Tongue (tissue), 1 donor: ENCODE measurements at regions not wholly inside any gene's neighbourhood (a gene's known extent, or its start where the extent isn't known, plus 50 kb on each side); places are given as distances from the start of the nearest gene placed in this dataset.

ENCODE experiments used
- DNase-seq: peaks from one replicate; pipeline ENCODE4 v3.0.0-alpha.2; 2015

DNA sequence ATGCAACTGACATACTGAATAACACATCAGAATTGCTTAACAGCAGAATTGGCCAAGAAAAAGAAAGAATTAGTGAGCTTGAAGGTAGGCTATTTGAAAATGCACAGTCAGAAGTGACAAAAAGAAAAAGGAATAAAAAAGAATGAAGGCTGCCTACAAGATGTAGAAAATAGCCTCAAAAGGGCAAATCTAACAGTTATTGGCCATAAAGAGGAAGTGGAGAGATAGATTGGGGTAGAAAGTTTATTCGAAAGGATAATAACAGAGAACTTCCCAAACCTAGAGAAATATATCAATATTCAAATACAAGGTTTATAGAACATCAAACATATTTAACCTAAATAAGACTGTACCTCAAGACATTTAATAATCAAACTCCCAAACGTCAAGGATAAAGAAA is 67.5 kb downstream of the ATP6V1G3 start:
- no peak for DNase-seq

DNA sequence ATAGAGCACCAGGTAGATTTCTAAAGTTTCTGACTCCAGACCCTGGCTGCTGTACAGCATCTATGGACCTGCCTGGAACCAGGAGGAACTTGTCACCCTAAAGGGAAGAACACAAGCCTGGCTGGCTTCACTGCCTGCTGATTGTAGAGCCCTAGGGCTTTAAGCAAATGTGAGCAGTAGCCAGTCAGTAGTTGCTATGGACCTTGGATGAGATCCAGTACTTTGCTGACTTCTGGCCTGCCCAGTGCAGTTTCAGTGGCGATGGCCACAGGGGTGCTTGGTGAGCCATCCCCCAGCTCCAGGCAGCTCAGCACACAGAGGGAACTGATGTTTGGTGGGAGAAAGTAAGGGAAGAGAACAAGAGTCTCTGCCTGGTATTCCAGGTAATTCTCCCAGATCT is 68.4 kb downstream of the ATP6V1G3 start:
- no peak for DNase-seq

DNA sequence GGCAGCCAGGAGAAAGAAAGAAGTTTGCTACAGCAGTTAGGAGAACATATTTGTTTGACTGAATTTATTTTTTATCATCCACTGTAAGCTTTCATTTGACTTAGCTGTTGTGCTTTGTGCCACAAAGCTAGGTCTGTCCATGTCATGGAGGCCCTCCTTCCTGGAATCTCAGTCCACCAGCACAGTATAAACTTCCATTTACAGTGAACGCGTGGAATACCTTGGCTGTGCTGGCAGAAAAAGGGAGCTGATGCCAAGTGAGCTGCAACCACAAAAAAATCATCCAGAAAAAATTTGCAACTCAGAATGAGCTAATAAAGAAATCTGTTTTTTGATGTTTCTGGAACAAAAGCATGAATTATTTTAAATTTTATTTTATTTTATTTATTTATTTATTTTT is 72.6 kb downstream of the ATP6V1G3 start:
- DNase-seq: no peak

DNA sequence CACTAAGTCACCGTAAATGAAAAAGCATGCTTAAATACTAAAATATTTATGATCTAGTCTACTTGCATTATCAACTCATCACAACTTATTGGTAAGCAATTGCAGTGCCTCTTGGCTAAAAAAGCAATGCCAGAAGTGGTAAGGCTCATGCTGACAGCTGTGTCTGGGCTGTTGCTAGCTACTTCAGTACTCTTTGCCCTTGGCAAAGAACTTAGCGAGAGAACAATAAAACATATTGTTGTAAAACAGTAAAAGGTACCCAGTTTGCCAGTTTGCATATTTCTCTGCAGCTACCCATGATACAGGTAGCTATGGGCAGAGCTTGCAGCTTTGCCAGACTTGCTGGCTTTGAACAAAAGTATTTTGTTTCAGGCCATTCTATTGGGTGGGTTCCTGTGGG is 73.1 kb downstream of the ATP6V1G3 start:
- peak; percentile 23 for DNase-seq

DNA sequence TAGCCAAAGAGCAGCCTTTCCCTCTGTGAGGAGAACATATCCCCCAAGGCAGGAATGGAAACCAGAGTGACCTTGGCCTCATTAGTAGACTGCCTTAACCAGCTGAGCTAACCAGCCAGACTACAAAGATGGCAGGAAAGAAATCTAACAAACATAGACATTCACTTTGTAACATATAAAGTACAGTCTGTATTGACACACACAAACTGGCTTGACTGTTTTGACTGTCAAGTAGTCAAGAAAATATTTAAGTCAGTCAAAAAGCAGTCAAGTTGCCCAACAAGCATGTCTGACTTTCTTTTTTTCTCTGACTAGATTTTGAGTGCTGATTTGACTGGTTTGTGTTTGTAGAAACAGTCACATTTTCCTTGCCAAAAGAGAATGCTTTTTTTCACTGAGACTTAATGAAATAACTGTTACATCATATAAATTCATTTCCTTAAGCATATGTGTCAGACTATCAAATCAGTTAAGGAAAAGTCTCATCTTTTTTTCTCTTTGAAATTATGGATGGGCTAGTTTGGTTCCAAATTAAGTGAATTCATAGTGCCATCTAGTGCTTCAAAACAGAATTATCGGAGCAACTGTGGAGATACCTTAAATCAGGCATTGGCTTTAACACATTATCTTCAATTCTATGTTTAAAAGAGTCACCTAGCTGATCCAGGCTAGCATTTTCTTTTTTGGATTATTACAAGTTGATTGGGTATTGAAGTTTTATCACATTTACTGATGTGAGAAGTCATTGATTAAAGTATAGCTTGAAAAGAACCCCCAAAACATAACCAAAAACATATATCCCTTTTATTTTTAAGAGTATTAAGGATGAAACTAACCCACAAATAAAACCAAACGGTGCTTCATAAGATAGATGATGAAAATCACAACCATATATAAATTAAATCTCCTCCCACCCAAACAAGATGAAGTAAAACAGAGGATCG is 75.0 kb downstream of the ATP6V1G3 start:
- peak; percentile 77 for DNase-seq

DNA sequence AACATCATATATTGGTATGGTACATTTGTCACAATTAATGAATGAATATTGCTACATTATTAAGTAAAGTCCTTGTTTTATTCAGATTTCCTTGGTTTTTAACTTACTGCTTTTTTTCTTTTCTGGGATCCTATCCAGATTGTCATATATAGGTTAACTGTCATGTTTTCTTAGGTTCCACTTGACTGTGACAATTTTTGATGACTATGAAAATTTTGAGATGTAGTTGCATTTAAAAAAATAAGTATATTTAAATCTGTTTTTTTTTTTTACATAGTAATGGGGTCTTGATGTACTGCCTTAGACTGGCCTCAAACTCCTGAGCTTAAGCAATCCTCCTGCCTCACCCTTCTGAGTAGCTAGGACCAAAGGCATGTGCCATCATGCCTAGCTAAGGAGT is 76.8 kb downstream of the ATP6V1G3 start:
- DNase-seq: no peak

DNA sequence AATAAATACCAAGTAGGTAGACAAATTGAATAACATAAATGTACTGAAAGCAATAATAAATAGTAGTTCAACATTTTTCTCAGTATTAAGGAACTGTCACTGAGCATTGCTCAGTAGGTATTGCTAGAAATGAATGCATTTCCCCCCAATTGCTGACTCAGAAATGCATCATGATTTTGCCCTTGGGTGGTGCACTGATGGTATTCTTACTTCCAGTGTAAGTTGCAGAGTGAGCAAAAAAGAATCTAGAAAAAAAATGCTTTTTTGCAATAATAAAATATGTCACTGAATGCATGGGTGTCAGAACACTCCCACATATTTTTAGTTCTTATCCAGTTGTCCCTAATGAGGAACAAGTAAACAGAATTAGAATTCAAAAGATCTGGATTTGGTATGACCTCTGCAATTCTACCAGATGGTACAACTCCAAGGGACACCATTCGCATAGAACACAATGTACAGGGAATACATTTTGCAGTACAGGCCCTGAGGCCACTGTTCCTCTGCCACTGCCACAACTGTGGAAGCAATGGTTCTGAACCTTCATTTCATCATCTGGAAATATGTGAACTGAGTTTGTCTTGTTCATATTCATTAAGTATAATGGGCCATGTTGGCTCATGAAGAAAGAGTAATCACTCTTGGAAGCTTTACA is 78.0 kb downstream of the ATP6V1G3 start:
- DNase-seq: no peak

DNA sequence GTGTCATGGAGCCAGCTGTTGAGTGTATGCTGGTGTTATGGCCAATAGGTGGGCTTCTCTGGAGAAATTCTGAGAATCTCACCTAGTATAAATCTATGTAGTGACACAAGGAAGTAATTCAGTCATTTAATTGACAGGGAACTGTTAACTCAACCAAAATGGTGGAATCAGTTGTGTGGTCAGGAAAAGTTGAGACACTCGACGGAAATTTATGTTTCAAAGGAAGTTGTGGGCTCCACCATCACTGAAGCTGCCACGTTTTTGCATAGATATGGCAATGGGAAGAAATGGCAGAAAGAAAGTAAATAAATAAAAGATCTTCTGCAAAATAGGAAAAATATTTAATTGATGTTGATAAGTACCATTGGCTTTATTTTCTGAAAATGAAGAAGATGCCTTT is 84.5 kb downstream of the ATP6V1G3 start:
- no peak for DNase-seq

DNA sequence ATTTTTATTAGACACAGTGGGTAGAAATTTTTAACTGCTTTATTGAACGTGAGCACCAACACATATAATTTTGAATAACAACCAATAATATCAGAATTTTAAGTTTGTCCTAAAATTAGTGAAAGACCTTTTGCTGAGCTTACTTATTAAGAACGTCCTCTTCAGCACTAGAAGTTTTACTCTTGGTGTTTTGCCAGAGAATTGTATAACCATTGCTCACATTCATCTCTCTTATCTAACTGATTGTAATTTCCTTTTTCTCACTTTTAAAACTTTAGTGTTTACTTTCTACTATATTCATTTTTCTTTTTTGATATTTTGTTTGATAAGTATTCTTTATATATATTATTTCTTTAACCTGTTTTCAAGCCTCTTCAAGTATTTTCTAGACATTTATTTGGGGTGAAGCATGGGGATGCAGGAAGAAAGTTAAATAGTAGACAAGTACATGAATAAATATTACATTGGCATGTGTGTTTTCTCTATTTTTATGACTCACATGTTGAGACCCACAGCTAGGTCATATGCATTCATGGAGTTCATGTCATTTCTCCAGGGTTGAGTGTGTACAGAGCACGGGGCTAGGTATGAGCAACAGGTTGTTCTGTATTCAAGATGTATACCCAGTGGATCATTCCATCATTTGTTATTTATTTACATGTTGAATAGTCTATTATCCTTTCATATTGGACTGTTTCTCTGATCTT is 90.6 kb downstream of the ATP6V1G3 start:
- no peak for DNase-seq

DNA sequence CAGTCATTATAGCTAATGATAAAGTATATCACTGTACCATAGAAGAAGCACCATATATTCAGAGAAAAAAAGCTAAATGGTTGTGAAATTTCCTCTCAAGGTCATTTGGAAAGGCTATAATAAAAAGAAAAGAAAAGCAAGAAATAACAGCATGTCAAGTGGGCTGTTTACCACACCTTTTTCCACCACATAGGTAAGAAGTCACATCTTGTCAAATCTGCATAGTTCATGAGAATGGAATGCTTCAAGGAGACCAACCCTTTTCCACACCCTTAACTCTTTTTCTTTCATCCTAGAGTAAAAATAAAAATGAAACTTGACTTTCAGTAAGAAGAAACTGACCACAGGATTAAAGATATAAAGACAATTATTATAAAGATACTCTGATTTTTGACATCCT is 91.2 kb downstream of the ATP6V1G3 start:
- no peak for DNase-seq

DNA sequence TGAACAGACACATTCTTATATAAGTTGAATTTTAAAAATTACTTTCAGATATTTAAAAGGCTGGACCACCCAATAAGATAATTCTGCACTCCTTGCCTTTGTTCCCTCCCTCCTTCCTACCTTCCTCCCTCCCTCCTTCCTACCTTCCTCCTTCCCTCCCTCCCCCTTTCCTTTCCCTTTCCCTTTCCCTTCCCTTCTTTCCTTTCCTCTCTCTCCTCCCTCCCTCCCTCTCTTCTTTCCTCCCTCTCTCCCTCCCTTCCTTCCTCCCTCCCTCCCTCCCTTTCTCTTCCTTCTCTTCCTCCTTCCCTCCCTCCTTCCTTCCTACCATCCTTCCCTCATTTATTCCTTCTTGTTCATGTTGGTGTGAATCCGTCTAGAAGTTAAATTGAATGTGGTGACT is 93.0 kb downstream of the ATP6V1G3 start:
- DNase-seq: no peak

DNA sequence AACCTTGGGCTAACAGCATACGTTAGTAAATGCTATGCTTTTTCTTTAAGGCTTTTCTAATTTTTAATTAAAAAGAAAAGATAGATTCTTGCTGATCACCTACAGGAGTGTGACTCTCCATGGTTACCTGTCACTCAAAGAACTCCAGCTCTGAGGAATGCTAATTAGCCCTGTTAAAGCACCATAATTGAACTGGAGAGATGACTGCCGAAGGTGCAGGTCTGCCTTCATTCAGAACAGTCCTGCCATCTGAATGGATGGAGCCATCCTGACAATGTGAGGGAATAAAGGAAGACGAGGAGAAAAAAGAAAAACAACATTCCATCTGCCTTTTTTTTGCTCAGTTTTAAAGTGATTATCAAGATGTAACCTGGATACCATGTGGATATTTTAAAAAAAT is 94.6 kb downstream of the ATP6V1G3 start:
- no peak for DNase-seq

DNA sequence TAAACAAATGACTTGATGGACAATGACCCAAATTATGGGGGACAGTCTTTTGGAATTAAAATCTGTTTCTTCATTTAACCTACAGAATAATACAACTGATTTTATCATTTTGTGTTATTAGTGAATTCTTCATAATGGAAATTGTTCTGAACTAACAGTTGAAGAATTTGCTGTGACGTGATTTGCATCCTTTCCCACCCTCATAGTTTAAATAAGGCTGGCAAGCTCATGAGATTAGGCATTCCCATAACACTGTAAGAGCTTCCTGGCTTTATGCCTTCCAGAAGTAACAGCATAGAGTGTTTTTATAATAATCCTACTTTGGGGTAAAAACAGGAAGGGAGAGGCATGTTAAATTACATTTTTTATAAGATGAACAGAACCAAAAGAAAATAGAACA is 95.7 kb downstream of the ATP6V1G3 start:
- no peak for DNase-seq

DNA sequence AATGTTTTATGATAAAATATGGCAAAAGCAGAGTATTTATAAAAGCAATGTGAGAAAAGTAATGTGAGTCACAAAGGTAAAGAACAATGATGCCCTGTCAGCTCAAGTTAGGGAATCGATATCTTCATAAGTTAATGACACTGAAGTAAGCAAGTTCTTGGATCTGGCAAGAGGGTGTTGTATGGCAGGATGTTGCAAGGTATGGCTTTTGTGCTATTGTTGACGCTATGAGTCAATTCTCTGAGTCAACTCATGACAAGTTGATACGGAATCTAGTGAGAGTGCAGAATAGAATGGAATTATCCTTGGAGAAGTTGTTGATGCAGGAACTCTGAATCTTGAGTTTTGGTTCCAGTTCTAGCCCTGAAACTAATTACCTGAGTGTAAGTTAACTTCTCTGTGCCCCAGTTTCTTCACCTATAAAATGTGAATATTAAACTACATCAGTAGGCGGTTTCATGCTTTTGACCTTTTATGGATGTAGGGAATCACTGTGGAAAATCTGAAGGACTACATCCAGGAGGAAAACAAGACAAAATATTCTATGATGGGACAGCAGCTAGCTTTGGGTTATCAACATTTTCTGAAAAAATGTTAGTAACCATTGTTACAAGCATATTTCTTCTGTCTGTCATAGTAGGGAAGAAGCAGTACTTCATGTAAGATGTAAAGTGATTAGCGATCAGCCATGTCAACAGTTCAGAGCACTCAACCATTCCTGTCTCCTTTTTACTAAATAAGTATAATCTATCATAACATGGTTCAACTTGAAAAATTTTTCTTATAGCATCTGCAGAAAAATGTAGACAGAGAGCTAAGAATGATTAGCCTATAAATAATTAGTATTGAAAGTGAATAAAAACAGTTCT is 96.9 kb downstream of the ATP6V1G3 start:
- DNase-seq: no peak

DNA sequence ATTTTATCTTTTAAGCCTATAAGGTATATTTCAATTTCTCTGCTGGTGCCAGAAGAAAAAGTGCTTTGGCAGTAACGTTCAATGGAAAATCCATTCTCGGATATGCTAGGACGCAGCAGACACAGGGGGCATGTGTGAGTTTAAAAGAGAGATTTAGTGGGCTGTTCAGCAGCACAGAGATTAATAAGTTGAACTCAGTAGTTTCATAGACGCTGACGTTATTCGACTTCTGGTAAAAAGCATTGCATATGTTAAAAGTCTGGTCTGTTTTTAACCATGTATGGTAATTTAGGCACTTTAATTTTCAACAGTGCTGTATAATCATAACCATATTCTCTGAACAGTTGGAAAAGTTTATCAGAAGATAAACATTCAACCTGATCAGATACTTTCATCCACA is 99.6 kb downstream of the ATP6V1G3 start:
- DNase-seq: no peak

DNA sequence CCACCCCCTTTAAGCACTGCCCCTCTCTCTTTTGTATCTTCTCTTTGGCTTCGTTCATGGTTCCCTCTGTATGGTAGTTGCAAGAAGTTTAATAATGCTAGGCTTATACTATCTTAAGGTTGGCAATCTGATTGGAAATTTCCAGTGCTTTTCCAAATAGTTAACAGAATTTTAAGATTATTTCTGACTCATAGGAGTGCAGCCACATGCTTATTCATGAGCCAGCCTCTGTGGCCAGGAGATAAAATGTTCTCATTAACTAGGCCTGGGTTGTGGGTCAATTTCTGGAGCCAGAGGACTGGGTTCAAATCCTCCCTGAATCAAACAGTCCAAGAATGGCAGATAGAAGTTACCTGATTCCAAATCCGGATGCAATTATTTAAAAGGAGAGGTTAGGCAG is 103.1 kb downstream of the ATP6V1G3 start:
- DNase-seq: no peak

DNA sequence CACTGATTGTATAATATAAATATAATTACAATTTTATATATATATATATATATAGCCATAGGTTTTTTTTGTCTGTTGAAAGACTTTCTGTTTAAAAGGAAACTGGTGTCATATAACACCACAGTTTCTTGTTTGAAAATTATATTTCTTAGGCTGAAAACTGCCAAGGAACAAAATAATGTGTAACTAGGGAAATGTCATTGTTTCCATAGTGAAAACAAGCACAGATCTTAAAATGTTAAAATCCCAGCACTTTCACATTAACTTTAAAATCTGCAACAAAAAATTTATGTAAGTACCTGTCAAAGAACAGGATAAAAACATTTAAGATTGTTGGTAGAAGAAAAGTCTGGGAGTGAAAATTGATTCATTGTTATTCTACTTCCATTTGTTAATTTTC is 104.2 kb downstream of the ATP6V1G3 start:
- peak; percentile 50 for DNase-seq

DNA sequence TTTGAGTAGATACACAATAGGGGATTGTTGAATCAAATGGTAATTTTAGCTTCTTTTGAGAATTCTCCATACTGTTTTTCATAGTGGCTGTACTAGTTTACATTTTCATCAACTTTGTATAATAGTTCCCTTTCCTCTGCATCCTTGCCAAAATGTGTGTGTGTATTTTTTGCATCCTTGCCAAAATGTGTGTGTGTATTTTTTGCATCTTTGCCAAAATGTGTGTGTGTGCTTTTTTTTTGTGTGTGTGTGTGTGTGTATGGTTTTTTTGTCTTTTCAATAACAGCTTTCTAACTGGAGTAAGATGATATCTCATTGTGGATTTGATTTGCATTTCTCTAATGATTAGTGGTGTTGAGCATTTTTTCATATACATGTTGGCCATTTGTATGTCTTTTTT is 105.4 kb downstream of the ATP6V1G3 start:
- peak; percentile 34 for DNase-seq

DNA sequence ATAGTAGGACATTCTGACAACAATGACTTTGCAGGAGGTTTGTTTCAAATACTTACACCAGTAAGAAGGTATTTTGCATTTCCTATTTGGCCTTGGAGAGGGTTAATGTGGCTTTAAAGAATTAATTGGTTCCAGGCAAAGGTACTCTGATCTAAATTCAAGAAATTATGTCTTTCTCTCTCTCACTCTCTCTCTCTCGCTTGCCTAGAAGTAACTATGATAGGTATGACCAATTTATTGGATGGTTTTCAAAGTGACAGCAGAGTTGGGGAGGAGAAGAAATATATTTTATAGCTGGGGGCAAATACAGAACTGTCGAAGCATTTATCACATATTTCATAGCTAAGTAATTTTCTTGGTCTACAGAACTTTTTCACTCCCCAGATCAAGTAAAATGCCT is 116.0 kb downstream of the ATP6V1G3 start:
- no peak for DNase-seq

DNA sequence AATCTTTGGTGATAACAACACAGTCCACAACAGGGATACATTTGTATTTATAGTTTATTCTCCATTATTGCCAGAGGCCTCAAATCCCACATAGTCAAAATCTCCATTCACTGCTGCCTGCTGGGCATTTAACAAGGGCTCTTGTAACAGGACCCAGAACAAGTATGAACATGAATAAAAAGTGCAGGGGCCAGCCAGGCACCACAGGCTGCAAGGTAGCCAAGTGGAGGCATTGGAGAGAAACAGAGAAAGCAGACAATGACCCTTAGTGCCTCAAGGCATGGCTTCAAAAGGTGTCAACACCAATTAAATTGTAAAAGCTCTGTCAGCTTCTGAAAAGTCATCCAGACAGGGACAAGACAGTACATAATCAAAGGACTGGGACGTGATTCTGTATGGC is 116.8 kb downstream of the ATP6V1G3 start:
- no peak for DNase-seq

DNA sequence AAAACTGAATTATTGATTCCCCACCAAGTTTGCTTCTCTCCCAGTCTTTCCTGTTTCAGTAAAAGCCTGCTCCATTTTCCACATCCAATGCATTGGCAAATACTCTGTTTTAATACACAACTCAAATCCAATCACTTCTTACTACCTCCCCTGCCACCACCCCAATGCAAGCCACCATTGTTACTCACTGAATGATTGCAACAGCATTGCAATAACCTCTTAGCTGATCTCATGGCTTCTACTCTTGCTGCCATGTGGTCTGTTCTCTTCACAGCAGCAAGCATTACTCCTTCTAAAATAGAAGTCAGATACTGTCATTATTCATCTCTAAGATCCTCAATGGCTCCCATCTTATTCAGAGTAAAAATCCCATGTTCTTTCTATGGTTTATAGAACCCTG is 123.4 kb downstream of the ATP6V1G3 start:
- DNase-seq: no peak

DNA sequence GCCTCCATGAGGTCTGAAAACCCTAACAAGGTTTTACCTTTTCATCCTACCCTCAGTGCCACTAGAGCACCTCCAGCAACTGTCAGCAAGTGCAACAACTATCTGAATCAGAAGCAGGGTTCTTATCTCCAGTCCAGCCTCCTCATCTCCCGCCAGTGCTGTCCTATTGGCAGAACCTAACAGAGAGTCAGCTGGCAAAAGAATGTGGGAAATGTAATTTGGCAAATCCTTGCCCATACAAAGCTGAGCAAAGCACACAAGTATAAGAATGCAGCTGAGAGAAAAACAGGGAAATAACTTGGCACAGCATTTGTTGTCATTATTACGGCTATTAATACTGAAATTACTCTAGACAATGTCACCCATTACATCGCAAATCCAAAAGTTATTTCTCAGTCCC is 124.2 kb downstream of the ATP6V1G3 start:
- DNase-seq: peak; percentile 35
